ENCODE measurements at regions not wholly inside any gene's neighbourhood (a gene's known extent, or its start where the extent isn't known, plus 50 kb on each side); places are given as distances from the start of the nearest gene placed in this dataset.

DNA sequence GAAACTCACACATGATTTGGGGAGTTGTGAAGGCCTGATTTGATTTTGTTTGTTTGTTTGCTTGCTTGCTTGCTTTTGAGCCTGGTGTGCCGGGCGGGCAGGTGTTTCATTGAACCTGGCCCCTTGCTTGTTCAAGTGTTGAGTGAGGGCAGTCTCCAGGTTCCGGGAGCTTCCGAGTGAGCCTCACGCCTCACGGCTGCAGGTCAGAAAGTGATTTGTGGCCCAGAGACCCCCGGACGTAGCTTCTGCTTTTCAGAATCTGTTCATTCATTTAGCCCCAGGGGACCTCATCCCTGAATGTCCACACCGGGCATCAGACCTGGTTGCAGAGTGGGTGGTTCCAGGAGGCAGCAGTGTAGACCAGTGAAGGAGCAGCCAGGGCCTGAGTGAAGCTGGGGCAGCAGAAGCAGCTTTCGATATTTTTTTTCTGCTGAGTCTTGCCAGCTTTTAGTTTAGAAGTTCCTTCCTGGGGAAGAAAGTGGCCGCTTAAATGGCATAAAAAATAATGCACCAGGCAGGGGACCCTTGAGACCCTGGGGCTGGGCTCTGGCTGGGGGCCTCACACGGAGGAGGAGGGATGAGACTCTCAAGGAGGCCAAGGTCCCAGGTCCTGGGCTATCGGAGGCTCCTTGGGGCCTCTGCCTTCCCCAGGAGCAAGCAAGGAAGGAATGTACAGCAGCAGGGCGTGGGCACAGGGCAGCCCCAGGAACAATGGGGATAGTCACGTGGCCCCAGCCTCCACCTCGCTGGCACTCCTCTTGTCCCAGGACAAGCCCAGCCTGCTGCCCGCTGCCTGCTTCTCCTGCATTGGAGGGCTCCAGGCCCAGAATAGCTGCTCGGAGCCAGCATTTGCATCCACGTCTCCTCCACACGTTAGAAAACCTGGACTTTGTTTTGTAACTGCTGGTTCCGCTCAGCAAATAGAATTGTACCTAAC is 89.2 kb upstream of the BHLHE23 start:
- no peak overlapping the region for H3K27ac Mint-ChIP-seq
- H3K4me1 Mint-ChIP-seq, result no peaks in the 10 kb centered on the region
- no peaks in the 10 kb centered on the region for H3K9me3 Mint-ChIP-seq
- no peak for DNase-seq
- H3K4me3 Mint-ChIP-seq, result no peak overlapping the region
- H3K36me3 Mint-ChIP-seq, result no peaks in the 10 kb centered on the region
- peaks cover 11 to 12% (median 11%) of the 10 kb centered on the region in 3 donors for H3K27me3 Mint-ChIP-seq (ENCODE audit: low read depth in 3 of 3)

- H3K9me3 Mint-ChIP-seq, result no peaks in the 10 kb centered on the region
- peaks cover 3 to 6% (median 5%) of the 10 kb centered on the region in 3 donors for H3K27me3 Mint-ChIP-seq (ENCODE audit: low read depth in 3 of 3)
- H3K4me3 Mint-ChIP-seq, result no peak overlapping the region
- no peaks in the 10 kb centered on the region for H3K4me1 Mint-ChIP-seq
- no peak for DNase-seq
- no peak overlapping the region for H3K27ac Mint-ChIP-seq
- H3K36me3 Mint-ChIP-seq, result no peaks in the 10 kb centered on the region
These were observed 88.2 kb upstream of the BHLHE23 start for GRCh38 chr20:63094767-63095499.

DNA sequence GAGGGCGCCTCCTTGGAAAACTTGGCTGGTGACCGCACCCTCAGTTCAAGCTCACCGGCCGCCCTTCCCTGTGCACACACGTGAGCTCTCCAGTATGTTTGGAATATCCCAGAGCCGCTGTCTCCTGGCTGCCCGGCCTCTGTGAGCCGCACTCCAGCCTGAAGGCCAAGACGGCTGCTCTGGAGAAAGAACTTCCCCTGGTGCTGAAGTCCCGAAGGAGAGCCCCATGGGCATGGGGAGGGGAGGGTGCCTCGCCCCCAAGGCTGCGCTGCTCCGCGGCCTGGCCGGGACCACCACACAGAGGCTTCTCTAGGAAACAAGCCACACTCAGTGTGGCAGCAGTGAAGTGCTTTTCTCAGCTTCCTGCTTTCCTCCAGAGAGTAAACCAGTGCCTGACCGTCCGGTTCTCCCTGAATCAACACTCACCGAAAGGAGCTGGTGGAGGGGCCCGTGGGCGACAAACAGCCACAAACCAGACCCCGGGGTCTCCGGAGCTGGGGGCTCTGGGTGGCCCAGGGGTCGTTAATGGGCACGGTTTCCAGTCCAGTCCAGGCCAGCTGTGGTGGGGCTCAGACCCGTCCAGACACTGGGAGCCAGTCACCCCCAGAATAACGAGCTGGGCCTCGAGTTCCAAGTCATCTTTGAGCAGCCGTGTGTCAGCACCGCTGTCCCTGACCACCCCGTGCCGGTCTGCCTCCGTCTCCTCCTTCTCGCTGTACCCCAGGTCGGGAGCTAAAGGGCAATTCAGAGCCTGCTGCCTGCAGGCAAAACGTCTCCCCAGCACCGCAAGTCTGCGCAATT is 87.4 kb upstream of the BHLHE23 start:
- H3K27me3 Mint-ChIP-seq (ENCODE audit: low read depth in 3 of 3), result peaks cover 0 to 6% (median 3%) of the 10 kb centered on the region in 3 donors

DNA sequence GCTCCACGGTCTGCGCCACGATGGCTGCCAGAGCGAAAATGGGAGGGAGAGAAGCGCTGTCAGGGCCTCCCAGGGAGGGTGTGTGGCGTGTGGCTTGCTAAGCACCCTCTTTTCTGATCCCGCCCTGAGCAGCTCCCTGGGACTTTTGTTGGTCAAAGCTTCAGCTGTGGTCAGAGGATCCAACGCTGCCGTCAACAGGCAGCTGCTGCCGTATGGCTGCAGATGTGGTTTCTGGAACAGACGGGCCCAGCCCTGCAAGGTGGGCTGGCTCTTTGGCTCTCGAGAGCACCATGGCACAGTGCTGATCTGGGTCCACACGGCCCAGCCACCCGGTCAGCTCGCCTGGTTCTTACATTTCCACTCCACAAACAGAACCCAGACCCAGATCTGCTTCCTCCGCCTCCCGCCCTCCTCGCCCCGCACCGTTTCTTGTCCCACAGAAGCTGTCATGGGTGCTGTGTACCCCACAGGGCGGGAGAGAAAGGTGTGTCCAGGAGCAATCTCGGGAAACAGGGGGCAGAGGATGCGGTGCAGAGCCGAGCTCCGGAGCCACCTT is 86.0 kb upstream of the BHLHE23 start:
- Mint-ChIP-seq H3K27ac (no peak overlapping the region), H3K27me3 (ENCODE audit: low read depth in 3 of 3) (peaks cover 0 to 10% (median 3%) of the 10 kb centered on the region in 3 donors), H3K9me3 (no peaks in the 10 kb centered on the region), H3K4me1 (no peaks in the 10 kb centered on the region), H3K4me3 (no peak overlapping the region), H3K36me3 (no peaks in the 10 kb centered on the region)
- no peak for DNase-seq

More for the DNA sequence above, 87.4 kb upstream of the BHLHE23 start:
- no peak overlapping the region for H3K27ac Mint-ChIP-seq
- no peaks in the 10 kb centered on the region for H3K36me3 Mint-ChIP-seq
- H3K4me1 Mint-ChIP-seq, result no peaks in the 10 kb centered on the region
- DNase-seq, result no peak
- no peak overlapping the region for H3K4me3 Mint-ChIP-seq
- no peaks in the 10 kb centered on the region for H3K9me3 Mint-ChIP-seq

DNA sequence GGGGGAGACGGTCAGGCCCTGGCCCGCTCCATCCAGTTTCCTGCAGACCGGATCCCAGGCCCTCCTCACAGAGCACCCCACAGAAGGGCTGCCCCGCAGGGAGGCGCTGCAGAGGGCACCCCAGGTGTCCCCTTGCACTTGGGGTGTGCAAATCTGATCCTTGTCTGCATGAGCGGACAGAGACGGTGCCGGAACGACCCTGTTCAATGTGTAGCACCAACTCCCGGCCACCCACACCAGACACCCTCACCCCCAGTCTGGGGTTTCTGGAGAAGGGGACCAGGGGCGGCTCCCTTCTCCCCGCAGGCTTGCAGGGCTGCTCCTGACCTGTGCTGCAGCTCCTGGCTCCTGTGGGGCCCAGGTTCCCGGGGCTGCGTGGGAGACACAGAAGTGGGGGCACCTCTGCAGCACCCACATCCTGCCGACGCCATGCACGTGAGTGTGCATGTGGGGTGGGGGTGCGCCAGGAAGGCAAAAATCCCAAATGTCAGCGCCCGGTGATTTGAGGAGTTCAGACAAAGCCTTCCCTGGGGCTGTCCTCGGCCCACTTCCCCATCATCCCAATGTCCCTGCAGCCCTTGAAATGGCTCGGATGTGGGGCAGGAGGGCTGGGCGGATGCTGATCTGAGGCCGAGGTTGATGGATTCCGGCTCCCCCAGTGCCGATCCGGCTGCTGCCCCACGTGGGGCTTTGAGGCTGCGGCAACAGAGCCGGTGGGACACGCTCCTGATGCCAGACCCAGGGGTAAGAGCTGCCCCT is 85.3 kb upstream of the BHLHE23 start:
- no peak for DNase-seq
- Mint-ChIP-seq H3K27me3 (ENCODE audit: low read depth in 3 of 3) (peaks cover 0 to 10% (median 5%) of the 10 kb centered on the region in 3 donors), H3K36me3 (no peaks in the 10 kb centered on the region), H3K4me3 (no peak overlapping the region), H3K4me1 (no peaks in the 10 kb centered on the region), H3K9me3 (no peaks in the 10 kb centered on the region), H3K27ac (no peak overlapping the region)

GRCh38 chr20:63090682-63091571 is 84.2 kb upstream of the BHLHE23 start:
- no peak overlapping the region for H3K27ac Mint-ChIP-seq
- H3K4me3 Mint-ChIP-seq, result no peak overlapping the region
- no peaks in the 10 kb centered on the region for H3K4me1 Mint-ChIP-seq
- no peak for DNase-seq
- peaks cover 0 to 10% (median 8%) of the 10 kb centered on the region in 3 donors for H3K27me3 Mint-ChIP-seq (ENCODE audit: low read depth in 3 of 3)
- no peaks in the 10 kb centered on the region for H3K36me3 Mint-ChIP-seq
- no peaks in the 10 kb centered on the region for H3K9me3 Mint-ChIP-seq

- H3K9me3 Mint-ChIP-seq, result no peaks in the 10 kb centered on the region
- no peak overlapping the region for H3K27ac Mint-ChIP-seq
- H3K4me1 Mint-ChIP-seq, result no peaks in the 10 kb centered on the region
- peaks cover 0 to 10% (median 8%) of the 10 kb centered on the region in 3 donors for H3K27me3 Mint-ChIP-seq (ENCODE audit: low read depth in 3 of 3)
- no peak for DNase-seq
- no peaks in the 10 kb centered on the region for H3K36me3 Mint-ChIP-seq
- H3K4me3 Mint-ChIP-seq, result no peak overlapping the region
These were observed 83.3 kb upstream of the BHLHE23 start for GRCh38 chr20:63090052-63090451.

GRCh38 chr20:63089051-63089907 is 82.5 kb upstream of the BHLHE23 start:
- no peak for DNase-seq
- Mint-ChIP-seq H3K9me3 (no peaks in the 10 kb centered on the region), H3K4me1 (no peaks in the 10 kb centered on the region), H3K4me3 (no peak overlapping the region), H3K27ac (no peak overlapping the region), H3K27me3 (ENCODE audit: low read depth in 3 of 3) (peaks cover 0 to 8% (median 6%) of the 10 kb centered on the region in 3 donors), H3K36me3 (no peaks in the 10 kb centered on the region)

GRCh38 chr20:63087872-63088680 is 81.3 kb upstream of the BHLHE23 start:
- Mint-ChIP-seq H3K4me3 (no peak overlapping the region), H3K27me3 (ENCODE audit: low read depth in 3 of 3) (peaks cover 0 to 7% (median 6%) of the 10 kb centered on the region in 3 donors), H3K27ac (no peak overlapping the region), H3K4me1 (no peaks in the 10 kb centered on the region), H3K9me3 (no peaks in the 10 kb centered on the region), H3K36me3 (no peaks in the 10 kb centered on the region)
- no peak for DNase-seq

GRCh38 chr20:63087236-63087871 is 80.6 kb upstream of the BHLHE23 start:
- H3K4me3 Mint-ChIP-seq, result no peak overlapping the region

More at GRCh38 chr20:63087236-63087871, 80.6 kb upstream of the BHLHE23 start:
- no peak overlapping the region for H3K27ac Mint-ChIP-seq
- H3K4me1 Mint-ChIP-seq, result no peaks in the 10 kb centered on the region
- no peaks in the 10 kb centered on the region for H3K9me3 Mint-ChIP-seq
- no peaks in the 10 kb centered on the region for H3K36me3 Mint-ChIP-seq
- no peak for DNase-seq
- peaks cover 0 to 6% (median 3%) of the 10 kb centered on the region in 3 donors for H3K27me3 Mint-ChIP-seq (ENCODE audit: low read depth in 3 of 3)

All from immature natural killer cell (primary cell).